SJSA1 (cell line): ENCODE measurements at regions not wholly inside any gene's neighbourhood (a gene's known extent, or its start where the extent isn't known, plus 50 kb on each side); places are given as distances from the start of the nearest gene placed in this dataset.
"Not testable (repeated sequence)": the region's sequence is repeated elsewhere in the genome, so short reads cannot be mapped to it uniquely, and the experiment has no call there.

ENCODE experiments used
- DNase-seq, 2 experiments: peaks; one replicate each; pipeline ENCODE4 v3.0.0-alpha.2; 2015 to 2020; ENCODE audit warnings: low spot score in 2 of 2, low read depth in 1 of 2
- H3K27ac ChIP-seq: fragments of 250-450 bp; sonication (Bioruptor Pico); 2 replicates; pipeline ENCODE4 v1.5.1; 2020; ENCODE audit warnings: mild to moderate bottlenecking, moderate library complexity
- H3K27me3 ChIP-seq: fragments of 250-450 bp; sonication (Bioruptor Pico); replicated peaks from 2 replicates; pipeline ENCODE4 v1.5.1; 2020; ENCODE audit warnings: mild to moderate bottlenecking, moderate library complexity
- H3K36me3 ChIP-seq: fragments of 250-450 bp; sonication (Bioruptor Pico); 2 replicates; pipeline ENCODE4 v1.5.1; 2020; ENCODE audit warnings: mild to moderate bottlenecking
- H3K4me1 ChIP-seq: fragments of 250-450 bp; sonication (Bioruptor Pico); replicated peaks from 2 replicates; pipeline ENCODE4 v1.6.1; 2021; ENCODE audit warnings: mild to moderate bottlenecking
- H3K4me3 ChIP-seq: fragments of 250-450 bp; sonication (Bioruptor Pico); 2 replicates; pipeline ENCODE4 v1.5.1; 2020; ENCODE audit warnings: mild to moderate bottlenecking
- H3K9me3 ChIP-seq: fragments of 250-450 bp; sonication (Bioruptor Pico); replicated peaks from 2 replicates; pipeline ENCODE4 v1.5.1; 2020; ENCODE audit warnings: mild to moderate bottlenecking

- Histone ChIP-seq H3K4me1 (no peaks in the 10 kb centered on the region), H3K27me3 (no peaks in the 10 kb centered on the region), H3K36me3 (no peaks in the 10 kb centered on the region), H3K9me3 (no peaks in the 10 kb centered on the region), H3K4me3 (no peak overlapping the region), H3K27ac (no peak overlapping the region)
- DNase-seq, result no peak
These were observed 237.9 kb upstream of the EDA2R start for GRCh38 chrX:66876776-66877175.

- DNase-seq, result no peak
- H3K27ac ChIP-seq, result no peak overlapping the region
- no peaks in the 10 kb centered on the region for H3K36me3 ChIP-seq
- H3K27me3 ChIP-seq, result no peaks in the 10 kb centered on the region
- H3K9me3 ChIP-seq, result no peaks in the 10 kb centered on the region
- H3K4me1 ChIP-seq, result no peaks in the 10 kb centered on the region
- no peak overlapping the region for H3K4me3 ChIP-seq
These were observed 233.9 kb upstream of the EDA2R start for GRCh38 chrX:66872771-66873170.

- no peak overlapping the region for H3K27ac ChIP-seq
- no peak overlapping the region for H3K4me3 ChIP-seq
- H3K27me3 ChIP-seq, result no peaks in the 10 kb centered on the region
- no peaks in the 10 kb centered on the region for H3K36me3 ChIP-seq
- DNase-seq, result no peak
- H3K9me3 ChIP-seq, result no peaks in the 10 kb centered on the region
- no peaks in the 10 kb centered on the region for H3K4me1 ChIP-seq
These were observed 224.8 kb upstream of the EDA2R start for GRCh38 chrX:66863721-66864120.

GRCh38 chrX:66833426-66833825, 194.5 kb upstream of the EDA2R start:
- H3K27ac ChIP-seq, result no peak overlapping the region
- no peaks in the 10 kb centered on the region for H3K9me3 ChIP-seq
- H3K36me3 ChIP-seq, result no peaks in the 10 kb centered on the region
- no peaks in the 10 kb centered on the region for H3K27me3 ChIP-seq
- DNase-seq, result no peak
- H3K4me3 ChIP-seq, result no peak overlapping the region
- H3K4me1 ChIP-seq, result no peaks in the 10 kb centered on the region

- no peak overlapping the region for H3K4me3 ChIP-seq
- H3K27me3 ChIP-seq, result no peaks in the 10 kb centered on the region
- H3K36me3 ChIP-seq, result no peaks in the 10 kb centered on the region
- no peaks in the 10 kb centered on the region for H3K9me3 ChIP-seq
- no peak for DNase-seq
- no peaks in the 10 kb centered on the region for H3K4me1 ChIP-seq
- no peak overlapping the region for H3K27ac ChIP-seq
These were observed 176.3 kb upstream of the EDA2R start for GRCh38 chrX:66815227-66815626.

- H3K36me3 ChIP-seq, result not testable (repeated sequence)
These were observed 155.6 kb upstream of the EDA2R start for GRCh38 chrX:66794514-66794913.

GRCh38 chrX:66766318-66766717, 127.4 kb upstream of the EDA2R start:
- H3K4me1 ChIP-seq, result no peaks in the 10 kb centered on the region
- DNase-seq, result no peak
- H3K9me3 ChIP-seq, result no peaks in the 10 kb centered on the region

More at GRCh38 chrX:66794514-66794913, 155.6 kb upstream of the EDA2R start:
- H3K27me3 ChIP-seq, H3K4me3 ChIP-seq, H3K4me1 ChIP-seq, DNase-seq, H3K27ac ChIP-seq, H3K9me3 ChIP-seq: not testable (repeated sequence)

GRCh38 chrX:66760651-66761050, 121.8 kb upstream of the EDA2R start:
- Histone ChIP-seq H3K9me3 (no peaks in the 10 kb centered on the region), H3K27me3 (no peaks in the 10 kb centered on the region), H3K4me3 (no peak overlapping the region), H3K4me1 (no peaks in the 10 kb centered on the region), H3K36me3 (no peaks in the 10 kb centered on the region), H3K27ac (no peak overlapping the region)
- peak in 1 of 2 experiments; percentile 0 for DNase-seq

More at GRCh38 chrX:66766318-66766717, 127.4 kb upstream of the EDA2R start:
- Histone ChIP-seq H3K27me3 (no peaks in the 10 kb centered on the region), H3K4me3 (no peak overlapping the region), H3K27ac (no peak overlapping the region), H3K36me3 (no peaks in the 10 kb centered on the region)

- no peak overlapping the region for H3K27ac ChIP-seq
- no peaks in the 10 kb centered on the region for H3K9me3 ChIP-seq
- no peak overlapping the region for H3K4me3 ChIP-seq
- H3K4me1 ChIP-seq, result no peaks in the 10 kb centered on the region
- no peaks in the 10 kb centered on the region for H3K27me3 ChIP-seq
- no peak for DNase-seq
- H3K36me3 ChIP-seq, result no peaks in the 10 kb centered on the region
These were observed 117.8 kb upstream of the EDA2R start for GRCh38 chrX:66756717-66757116.

GRCh38 chrX:66751136-66751782, 112.4 kb upstream of the EDA2R start:
- no peaks in the 10 kb centered on the region for H3K4me1 ChIP-seq
- H3K27ac ChIP-seq, result no peak overlapping the region
- no peak for DNase-seq
- H3K27me3 ChIP-seq, result no peaks in the 10 kb centered on the region
- no peaks in the 10 kb centered on the region for H3K36me3 ChIP-seq
- no peak overlapping the region for H3K4me3 ChIP-seq
- H3K9me3 ChIP-seq, result no peaks in the 10 kb centered on the region

GRCh38 chrX:66744519-66744918, 105.6 kb upstream of the EDA2R start:
- not testable (repeated sequence) for H3K9me3 ChIP-seq, H3K27ac ChIP-seq, DNase-seq, H3K27me3 ChIP-seq, H3K36me3 ChIP-seq, H3K4me1 ChIP-seq, H3K4me3 ChIP-seq

GRCh38 chrX:66731398-66731797, 92.5 kb upstream of the EDA2R start:
- peak in 1 of 2 experiments; percentile 5 for DNase-seq
- Histone ChIP-seq H3K27me3 (no peaks in the 10 kb centered on the region), H3K36me3 (no peaks in the 10 kb centered on the region), H3K9me3 (no peaks in the 10 kb centered on the region), H3K4me1 (no peaks in the 10 kb centered on the region), H3K27ac (no peak overlapping the region), H3K4me3 (no peak overlapping the region)

- Histone ChIP-seq H3K4me1 (no peaks in the 10 kb centered on the region), H3K4me3 (peak overlapping the region; percentile 47), H3K9me3 (no peaks in the 10 kb centered on the region), H3K27me3 (no peaks in the 10 kb centered on the region), H3K27ac (no peak overlapping the region), H3K36me3 (no peaks in the 10 kb centered on the region)
- peak; percentile 55 to 73 for DNase-seq
These were observed 90.0 kb upstream of the EDA2R start for GRCh38 chrX:66728818-66729271.

- no peak for DNase-seq
- Histone ChIP-seq H3K27ac (no peak overlapping the region), H3K9me3 (no peaks in the 10 kb centered on the region), H3K27me3 (no peaks in the 10 kb centered on the region), H3K4me1 (no peaks in the 10 kb centered on the region), H3K36me3 (no peaks in the 10 kb centered on the region), H3K4me3 (no peak overlapping the region)
These were observed 79.0 kb upstream of the EDA2R start for GRCh38 chrX:66717926-66718325.
